ENCODE measurements at regions not wholly inside any gene's neighbourhood (a gene's known extent, or its start where the extent isn't known, plus 50 kb on each side); places are given as distances from the start of the nearest gene placed in this dataset.
"Not testable (repeated sequence)": the region's sequence is repeated elsewhere in the genome, so short reads cannot be mapped to it uniquely, and the experiment has no call there.

GRCh38 chr5:121478636-121479035 lies 373.0 kb upstream of the FTMT start:
- Histone ChIP-seq H3K4me1 (no peaks in the 10 kb centered on the region), H3K27me3 (ENCODE audit: insufficient read depth in 3 of 3, low read length in 2 of 3) (no peaks in the 10 kb centered on the region), H3K4me3 (no peak overlapping the region), H3K36me3 (ENCODE audit: insufficient read depth in 1 of 2, low read depth in 1 of 2) (no peaks in the 10 kb centered on the region), H3K27ac (no peak overlapping the region), H3K9me3 (no peaks in the 10 kb centered on the region)
- no peak for TF ChIP-seq CTCF (IDR thresholded peaks at IDR 0.05)
- intact Hi-C loops (cut with DNase I), result no loop called here
- ATAC-seq (no peak), DNase-seq (no peak)
- WGBS, 3 donors, result 54 to 61% (median 58%) methylated on average over 3 of the region's 3 CpGs

- H3K4me3 ChIP-seq, result no peak overlapping the region
- TF ChIP-seq CTCF (IDR thresholded peaks at IDR 0.05), result no peak
- H3K9me3 ChIP-seq, result no peaks in the 10 kb centered on the region
- H3K27ac ChIP-seq, result no peak overlapping the region
- no peaks in the 10 kb centered on the region for H3K27me3 ChIP-seq (ENCODE audit: insufficient read depth in 3 of 3, low read length in 2 of 3)
- no peaks in the 10 kb centered on the region for H3K4me1 ChIP-seq
- intact Hi-C loops (cut with DNase I), result no loop called here
- no peak for DNase-seq
- ATAC-seq, result no peak
- no peaks in the 10 kb centered on the region for H3K36me3 ChIP-seq (ENCODE audit: insufficient read depth in 1 of 2, low read depth in 1 of 2)
These were observed 372.3 kb upstream of the FTMT start for GRCh38 chr5:121479337-121479736.

- Histone ChIP-seq H3K36me3 (ENCODE audit: insufficient read depth in 1 of 2, low read depth in 1 of 2) (no peaks in the 10 kb centered on the region), H3K27me3 (ENCODE audit: insufficient read depth in 3 of 3, low read length in 2 of 3) (no peaks in the 10 kb centered on the region), H3K4me1 (no peaks in the 10 kb centered on the region), H3K4me3 (no peak overlapping the region), H3K9me3 (no peaks in the 10 kb centered on the region), H3K27ac (no peak overlapping the region)
- no peak for TF ChIP-seq CTCF (IDR thresholded peaks at IDR 0.05)
- WGBS, 3 donors, result 24 to 47% (median 26%) methylated on average over 5 of the region's 5 CpGs
- intact Hi-C loops (cut with DNase I), result no loop called here
- ATAC-seq, result peak in 2 of 4 donors; percentile 42 to 77
- DNase-seq, result no peak
These were observed 366.4 kb upstream of the FTMT start for GRCh38 chr5:121485281-121485680.

GRCh38 chr5:121485999-121486398 lies 365.7 kb upstream of the FTMT start:
- H3K27ac ChIP-seq; ATAC-seq; H3K9me3 ChIP-seq; H3K27me3 ChIP-seq (ENCODE audit: insufficient read depth in 3 of 3, low read length in 2 of 3); H3K4me1 ChIP-seq; DNase-seq; intact Hi-C loops (cut with DNase I); H3K4me3 ChIP-seq; H3K36me3 ChIP-seq (ENCODE audit: insufficient read depth in 1 of 2, low read depth in 1 of 2): not testable (repeated sequence)
- 92 to 96% (median 93%) methylated on average over 2 of the region's 2 CpGs for WGBS, 3 donors

- Histone ChIP-seq H3K9me3 (peaks cover 4% of the 10 kb centered on the region), H3K36me3 (ENCODE audit: insufficient read depth in 1 of 2, low read depth in 1 of 2) (no peaks in the 10 kb centered on the region), H3K4me3 (no peak overlapping the region), H3K27me3 (ENCODE audit: insufficient read depth in 3 of 3, low read length in 2 of 3) (no peaks in the 10 kb centered on the region), H3K4me1 (no peaks in the 10 kb centered on the region), H3K27ac (no peak overlapping the region)
- TF ChIP-seq CTCF (IDR thresholded peaks at IDR 0.05), result no peak
- ATAC-seq, result no peak
- DNase-seq, result no peak
- intact Hi-C loops (cut with DNase I), result no loop called here
These were observed 361.7 kb upstream of the FTMT start for GRCh38 chr5:121489972-121490371.

Measured in psoas muscle (tissue), 7 donors.